ENCODE measurements at regions not wholly inside any gene's neighbourhood (a gene's known extent, or its start where the extent isn't known, plus 50 kb on each side); places are given as distances from the start of the nearest gene placed in this dataset.

DNA sequence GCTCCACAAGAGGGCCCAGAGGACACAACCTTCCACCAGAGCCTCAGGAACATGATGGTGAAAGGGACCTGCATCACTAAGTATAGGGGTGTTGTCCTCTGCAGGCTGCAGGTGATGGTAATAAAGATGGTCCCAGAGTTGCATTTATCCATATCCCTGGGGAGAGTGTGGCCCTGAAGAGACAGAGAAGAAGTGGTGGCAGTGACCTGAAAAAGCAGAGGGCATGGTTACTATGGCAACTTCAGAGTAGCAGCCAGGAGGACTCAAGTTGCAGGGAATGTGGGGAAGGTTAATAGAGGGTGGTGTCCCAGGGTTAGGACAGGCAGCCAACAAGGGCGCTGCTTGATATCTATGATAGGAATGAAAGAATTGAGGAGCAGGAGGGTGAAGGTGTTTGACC, 57.1 kb downstream of the HLA-A start:
- Histone ChIP-seq H3K4me3 (ENCODE audit: low read length in 3 of 3) (no peak overlapping the region), H3K9me3 (ENCODE audit: control insufficient read depth in 3 of 3, low read length in 3 of 3) (no peaks in the 10 kb centered on the region), H3K27me3 (ENCODE audit: control insufficient read depth in 3 of 3, insufficient read depth in 3 of 3, low read length in 3 of 3) (peaks cover 0 to 5% (median 0%) of the 10 kb centered on the region in 3 donors), H3K36me3 (ENCODE audit: control insufficient read depth in 3 of 3, insufficient read depth in 3 of 3, low read length in 3 of 3) (no peaks in the 10 kb centered on the region), H3K27ac (ENCODE audit: low read depth, low read length) (no peak overlapping the region), H3K4me1 (ENCODE audit: control insufficient read depth in 3 of 3, insufficient read depth in 3 of 3, low read length in 3 of 3) (no peaks in the 10 kb centered on the region), H3K9ac (ENCODE audit: low read depth in 1 of 3, low read length in 3 of 3) (no peak overlapping the region)

- Histone ChIP-seq H3K9ac (ENCODE audit: low read depth in 1 of 3, low read length in 3 of 3) (no peak overlapping the region), H3K4me3 (ENCODE audit: low read length in 3 of 3) (no peak overlapping the region), H3K4me1 (ENCODE audit: control insufficient read depth in 3 of 3, insufficient read depth in 3 of 3, low read length in 3 of 3) (no peaks in the 10 kb centered on the region), H3K36me3 (ENCODE audit: control insufficient read depth in 3 of 3, insufficient read depth in 3 of 3, low read length in 3 of 3) (no peaks in the 10 kb centered on the region), H3K27ac (ENCODE audit: low read depth, low read length) (no peak overlapping the region), H3K9me3 (ENCODE audit: control insufficient read depth in 3 of 3, low read length in 3 of 3) (no peaks in the 10 kb centered on the region), H3K27me3 (ENCODE audit: control insufficient read depth in 3 of 3, insufficient read depth in 3 of 3, low read length in 3 of 3) (peaks cover 0 to 5% (median 0%) of the 10 kb centered on the region in 3 donors)
These were observed 57.9 kb downstream of the HLA-A start for GRCh38 chr6:30000156-30000791.

DNA sequence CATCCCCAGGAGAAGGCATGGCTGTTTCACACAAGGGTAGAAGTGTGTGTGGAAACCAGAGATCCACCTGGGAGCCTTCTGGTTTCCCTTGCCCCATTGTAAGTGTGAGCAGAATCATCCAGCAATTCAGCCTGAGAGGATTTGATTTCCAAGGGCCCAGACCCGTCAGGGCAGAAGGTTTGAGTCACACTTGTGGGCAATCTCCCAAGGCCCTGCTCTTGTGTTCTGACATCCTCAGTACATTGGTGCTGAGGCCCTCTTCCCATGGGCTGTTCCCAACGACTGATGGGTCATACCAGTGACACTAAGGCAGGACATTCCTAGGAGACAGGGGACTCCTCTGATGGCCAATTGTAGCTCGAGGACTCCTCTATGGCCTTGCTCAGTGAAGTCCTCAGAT, 58.2 kb upstream of the POLR1H start:
- no peak overlapping the region for H3K4me3 ChIP-seq (ENCODE audit: low read length in 3 of 3)
- H3K36me3 ChIP-seq (ENCODE audit: control insufficient read depth in 3 of 3, insufficient read depth in 3 of 3, low read length in 3 of 3), result no peaks in the 10 kb centered on the region
- no peaks in the 10 kb centered on the region for H3K9me3 ChIP-seq (ENCODE audit: control insufficient read depth in 3 of 3, low read length in 3 of 3)
- no peak overlapping the region for H3K27ac ChIP-seq (ENCODE audit: low read depth, low read length)
- peaks cover 10 to 16% (median 12%) of the 10 kb centered on the region in 3 donors for H3K27me3 ChIP-seq (ENCODE audit: control insufficient read depth in 3 of 3, insufficient read depth in 3 of 3, low read length in 3 of 3)
- H3K4me1 ChIP-seq (ENCODE audit: control insufficient read depth in 3 of 3, insufficient read depth in 3 of 3, low read length in 3 of 3), result peaks cover 15 to 19% (median 17%) of the 10 kb centered on the region in 3 donors
- H3K9ac ChIP-seq (ENCODE audit: low read depth in 1 of 3, low read length in 3 of 3), result no peak overlapping the region

GRCh38 chr6:30005482-30005881, 55.6 kb upstream of the POLR1H start:
- Histone ChIP-seq H3K4me1 (ENCODE audit: control insufficient read depth in 3 of 3, insufficient read depth in 3 of 3, low read length in 3 of 3) (peaks cover 15 to 19% (median 17%) of the 10 kb centered on the region in 3 donors), H3K9ac (ENCODE audit: low read depth in 1 of 3, low read length in 3 of 3) (no peak overlapping the region), H3K27ac (ENCODE audit: low read depth, low read length) (no peak overlapping the region), H3K27me3 (ENCODE audit: control insufficient read depth in 3 of 3, insufficient read depth in 3 of 3, low read length in 3 of 3) (peaks cover 30 to 32% (median 32%) of the 10 kb centered on the region in 3 donors), H3K9me3 (ENCODE audit: control insufficient read depth in 3 of 3, low read length in 3 of 3) (no peaks in the 10 kb centered on the region), H3K36me3 (ENCODE audit: control insufficient read depth in 3 of 3, insufficient read depth in 3 of 3, low read length in 3 of 3) (peaks cover 0 to 1% (median 0%) of the 10 kb centered on the region in 3 donors), H3K4me3 (ENCODE audit: low read length in 3 of 3) (no peak overlapping the region)

DNA sequence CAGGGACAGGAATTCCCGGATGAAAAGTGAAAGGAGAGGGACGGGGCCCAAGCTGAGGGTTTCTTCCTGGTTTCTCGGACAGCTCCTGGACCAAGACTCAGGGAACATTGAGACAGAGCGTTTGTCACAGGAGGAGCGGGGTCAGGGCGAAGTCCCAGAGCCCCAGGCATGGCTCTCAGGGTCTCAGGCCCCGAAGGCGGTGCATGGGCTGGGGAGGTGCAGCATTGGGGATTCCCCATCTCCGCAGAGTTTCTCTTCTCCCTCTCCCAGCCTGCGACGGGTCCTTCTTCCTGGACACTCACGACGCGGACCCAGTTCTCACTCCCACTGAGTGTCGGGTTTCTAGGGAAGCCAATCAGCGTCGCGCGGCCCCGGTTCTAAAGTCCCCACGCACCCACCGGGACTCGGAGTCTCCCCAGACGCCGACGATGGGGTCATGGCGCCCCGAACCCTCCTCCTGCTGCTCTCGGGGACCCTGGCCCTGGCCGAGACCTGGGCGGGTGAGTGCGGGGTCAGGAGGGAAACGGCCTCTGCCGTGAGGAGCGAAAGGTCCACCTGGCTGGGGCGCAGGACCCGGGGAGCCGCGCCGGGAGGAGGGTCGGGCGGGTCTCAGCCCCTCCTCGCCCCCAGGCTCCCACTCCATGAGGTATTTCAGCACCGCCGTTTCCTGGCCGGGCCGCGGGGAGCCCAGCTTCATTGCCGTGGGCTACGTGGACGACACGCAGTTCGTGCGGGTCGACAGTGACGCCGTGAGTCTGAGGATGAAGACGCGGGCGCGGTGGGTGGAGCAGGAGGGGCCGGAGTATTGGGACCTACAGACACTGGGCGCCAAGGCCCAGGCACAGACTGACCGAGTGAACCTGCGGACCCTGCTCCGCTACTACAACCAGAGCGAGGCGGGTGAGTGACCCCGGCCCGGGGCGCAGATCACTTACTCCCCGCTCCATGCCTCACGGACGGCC, 54.6 kb upstream of the POLR1H start:
- peaks cover 0 to 3% (median 1%) of the 10 kb centered on the region in 3 donors for H3K36me3 ChIP-seq (ENCODE audit: control insufficient read depth in 3 of 3, insufficient read depth in 3 of 3, low read length in 3 of 3)
- peak overlapping the region in 2 of 3 donors; percentile 70 to 73 for H3K9ac ChIP-seq (ENCODE audit: low read depth in 1 of 3, low read length in 3 of 3)
- peak overlapping the region; percentile 64 to 75 (median 69) for H3K4me3 ChIP-seq (ENCODE audit: low read length in 3 of 3)
- H3K27ac ChIP-seq (ENCODE audit: low read depth, low read length), result no peak overlapping the region
- H3K4me1 ChIP-seq (ENCODE audit: control insufficient read depth in 3 of 3, insufficient read depth in 3 of 3, low read length in 3 of 3), result peaks cover 15 to 19% (median 17%) of the 10 kb centered on the region in 3 donors
- H3K27me3 ChIP-seq (ENCODE audit: control insufficient read depth in 3 of 3, insufficient read depth in 3 of 3, low read length in 3 of 3), result peaks cover 30 to 33% (median 32%) of the 10 kb centered on the region in 3 donors
- H3K9me3 ChIP-seq (ENCODE audit: control insufficient read depth in 3 of 3, low read length in 3 of 3), result no peaks in the 10 kb centered on the region

GRCh38 chr6:30007132-30007764, 53.8 kb upstream of the POLR1H start:
- Histone ChIP-seq H3K4me1 (ENCODE audit: control insufficient read depth in 3 of 3, insufficient read depth in 3 of 3, low read length in 3 of 3) (peaks cover 15 to 19% (median 17%) of the 10 kb centered on the region in 3 donors), H3K27me3 (ENCODE audit: control insufficient read depth in 3 of 3, insufficient read depth in 3 of 3, low read length in 3 of 3) (peaks cover 30 to 35% (median 32%) of the 10 kb centered on the region in 3 donors), H3K9me3 (ENCODE audit: control insufficient read depth in 3 of 3, low read length in 3 of 3) (no peaks in the 10 kb centered on the region), H3K36me3 (ENCODE audit: control insufficient read depth in 3 of 3, insufficient read depth in 3 of 3, low read length in 3 of 3) (peaks cover 0 to 5% (median 1%) of the 10 kb centered on the region in 3 donors), H3K27ac (ENCODE audit: low read depth, low read length) (no peak overlapping the region), H3K4me3 (ENCODE audit: low read length in 3 of 3) (peak overlapping the region; percentile 64 to 75 (median 69)), H3K9ac (ENCODE audit: low read depth in 1 of 3, low read length in 3 of 3) (peak overlapping the region; percentile 20 to 73 (median 70))

DNA sequence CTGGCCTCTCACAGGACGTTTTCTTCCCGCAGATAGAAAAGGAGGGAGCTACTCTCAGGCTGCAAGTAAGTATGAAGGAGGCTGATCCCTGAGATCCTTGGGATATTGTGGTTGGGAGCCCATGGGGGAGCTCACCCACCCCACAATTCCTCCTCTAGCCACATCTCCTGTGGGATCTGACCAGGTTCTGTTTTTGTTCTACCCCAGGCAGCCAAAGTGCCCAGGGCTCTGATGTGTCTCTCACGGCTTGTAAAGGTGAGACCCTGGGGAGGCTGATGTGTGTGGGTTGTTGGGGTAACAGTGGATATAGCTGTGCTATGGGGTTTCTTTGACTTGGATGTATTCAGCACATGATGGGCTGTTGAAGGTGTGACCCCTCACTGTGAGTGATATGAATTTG, 52.0 kb upstream of the POLR1H start:
- Histone ChIP-seq H3K36me3 (ENCODE audit: control insufficient read depth in 3 of 3, insufficient read depth in 3 of 3, low read length in 3 of 3) (peaks cover 0 to 5% (median 1%) of the 10 kb centered on the region in 3 donors), H3K27ac (ENCODE audit: low read depth, low read length) (no peak overlapping the region), H3K27me3 (ENCODE audit: control insufficient read depth in 3 of 3, insufficient read depth in 3 of 3, low read length in 3 of 3) (peaks cover 30 to 35% (median 32%) of the 10 kb centered on the region in 3 donors), H3K9ac (ENCODE audit: low read depth in 1 of 3, low read length in 3 of 3) (no peak overlapping the region), H3K9me3 (ENCODE audit: control insufficient read depth in 3 of 3, low read length in 3 of 3) (no peaks in the 10 kb centered on the region), H3K4me3 (ENCODE audit: low read length in 3 of 3) (no peak overlapping the region), H3K4me1 (ENCODE audit: control insufficient read depth in 3 of 3, insufficient read depth in 3 of 3, low read length in 3 of 3) (peaks cover 15 to 19% (median 17%) of the 10 kb centered on the region in 3 donors)
